CD14-positive monocyte (primary cell): ENCODE measurements at regions not wholly inside any gene's neighbourhood (a gene's known extent, or its start where the extent isn't known, plus 50 kb on each side); places are given as distances from the start of the nearest gene placed in this dataset.

Experiments used
- DNase-seq, 3 donors: peaks; one replicate each; pipeline ENCODE4 v3.0.0-alpha.2; 2011 to 2022
- H2AFZ ChIP-seq: 2 replicates; pipeline ENCODE4 v1.6.0; 2012; ENCODE audit warnings: mild to moderate bottlenecking, low read depth, low read length, inconsistent platforms; ENCODE audit not compliant: insufficient read depth, poor library complexity, severe bottlenecking
- H3K27ac ChIP-seq, 2 donors: 1 replicate in 1 of 2; 2 replicates in 1 of 2; pipeline ENCODE4 v1.5.1; 2012 to 2013; ENCODE audit warnings: low read length in 2 of 2, control low read depth in 1 of 2, inconsistent platforms in 1 of 2, low read depth in 1 of 2, mild to moderate bottlenecking in 1 of 2
- H3K27me3 ChIP-seq, 2 donors: one replicate each; pipeline versions ENCODE4 v1.6.0 to v1.6.1; 2011 to 2013; ENCODE audit warnings: low read length in 2 of 2; ENCODE audit not compliant: control insufficient read depth in 2 of 2, insufficient read depth in 2 of 2
- H3K36me3 ChIP-seq, 2 donors: replicated peaks in 1 of 2; 1 replicate in 1 of 2; 2 replicates in 1 of 2; pipeline versions ENCODE4 v1.5.1 to v1.6.1; 2012 to 2013; ENCODE audit warnings: low read length in 2 of 2, control low read depth in 1 of 2, inconsistent platforms in 1 of 2, mild to moderate bottlenecking in 1 of 2; ENCODE audit not compliant: insufficient read depth in 2 of 2, control insufficient read depth in 1 of 2
- H3K4me1 ChIP-seq, 2 donors: 1 replicate in 1 of 2; 2 replicates in 1 of 2; pipeline versions ENCODE4 v1.5.1 to v1.6.1; 2012 to 2013; ENCODE audit warnings: low read length in 2 of 2, control low read depth in 1 of 2, inconsistent platforms in 1 of 2, mild to moderate bottlenecking in 1 of 2, moderate library complexity in 1 of 2; ENCODE audit not compliant: insufficient read depth in 2 of 2, control insufficient read depth in 1 of 2
- H3K4me2 ChIP-seq: replicated peaks from 2 replicates; pipeline ENCODE3; 2012; ENCODE audit warnings: low read length, moderate library complexity, mild to moderate bottlenecking; ENCODE audit not compliant: poor library complexity, severe bottlenecking; ENCODE audit errors: extremely low read depth
- H3K4me3 ChIP-seq, 3 experiments: fragments of 200-600 bp in 1 of 3; sonication (generic) in 1 of 3; replicated peaks in 1 of 3; 1 replicate in 2 of 3; 2 replicates in 1 of 3; pipeline ENCODE4 v1.5.1; 2011 to 2013; ENCODE audit warnings: low read length in 3 of 3, mild to moderate bottlenecking in 3 of 3, control low read depth in 2 of 3, low read depth in 2 of 3, inconsistent platforms in 1 of 3, moderate library complexity in 1 of 3
- H3K79me2 ChIP-seq: 2 replicates; pipeline ENCODE4 v1.6.0; 2012; ENCODE audit warnings: mild to moderate bottlenecking, control low read depth, inconsistent platforms, low read length, moderate library complexity; ENCODE audit not compliant: insufficient read depth
- H3K9ac ChIP-seq: 2 replicates; pipeline ENCODE4 v1.6.0; 2017; ENCODE audit warnings: low read length, mild to moderate bottlenecking; ENCODE audit not compliant: insufficient read depth, poor library complexity, severe bottlenecking
- H3K9me3 ChIP-seq, 2 donors: replicated peaks in 1 of 2; 1 replicate in 1 of 2; 2 replicates in 1 of 2; pipeline versions ENCODE4 v1.5.1 to v1.6.1; 2012 to 2013; ENCODE audit warnings: low read length in 2 of 2, control low read depth in 1 of 2; ENCODE audit not compliant: control insufficient read depth in 1 of 2, insufficient read depth in 1 of 2
- H4K20me1 ChIP-seq: 2 replicates; pipeline ENCODE4 v1.6.0; 2012; ENCODE audit warnings: mild to moderate bottlenecking, low read length, control low read depth, moderate library complexity; ENCODE audit not compliant: insufficient read depth
- H3K27ac Mint-ChIP-seq, 7 donors: one replicate each; pipeline ENCODE4 v1.8.0; 2020; ENCODE audit warnings: mild to moderate bottlenecking in 7 of 7, mixed read lengths in 7 of 7, moderate library complexity in 6 of 7, inconsistent platforms in 2 of 7
- H3K27me3 Mint-ChIP-seq, 3 donors: one replicate each; pipeline ENCODE4 v1.8.0; 2021 to 2022; ENCODE audit warnings: low read depth in 3 of 3, mild to moderate bottlenecking in 3 of 3, mixed read lengths in 3 of 3, moderate library complexity in 3 of 3, inconsistent platforms in 1 of 3
- H3K36me3 Mint-ChIP-seq, 2 donors: one replicate each; pipeline ENCODE4 v1.8.0; 2020; ENCODE audit warnings: mixed read lengths in 2 of 2, inconsistent platforms in 1 of 2, mild to moderate bottlenecking in 1 of 2
- H3K4me1 Mint-ChIP-seq: one replicate; pipeline ENCODE4 v1.8.0; 2020; ENCODE audit warnings: mild to moderate bottlenecking, mixed read lengths
- H3K4me3 Mint-ChIP-seq, 2 donors: one replicate each; pipeline ENCODE4 v1.8.0; 2020; ENCODE audit warnings: mild to moderate bottlenecking in 2 of 2, mixed read lengths in 2 of 2, moderate library complexity in 1 of 2
- H3K9me3 Mint-ChIP-seq, 7 donors: one replicate each; pipeline ENCODE4 v1.8.0; 2020 to 2022; ENCODE audit warnings: mixed read lengths in 7 of 7, mild to moderate bottlenecking in 6 of 7, moderate library complexity in 6 of 7, inconsistent platforms in 2 of 7
- CTCF ChIP-seq: fragments of 200-600 bp; IDR thresholded peaks from one replicate; pipeline ENCODE4 v1.8.0; 2022; ENCODE audit warnings: antibody characterized with exemption, mild to moderate bottlenecking
- WGBS: methylation state at CpG from one replicate; pipeline ENCODE4 v1.1.5; 2013; ENCODE audit warnings: missing lambda C conversion rate; ENCODE audit not compliant: insufficient coverage; 5-methylcytosine and 5-hydroxymethylcytosine counted together
- intact Hi-C, 2 donors: fragments of 100-400 bp; cut with micrococcal nuclease; formaldehyde crosslinking; loops; one replicate each; pipeline versions ENCODE4 v1.15.0 to v1.15.1; 2023

- peaks cover 0 to 17% (median 8%) of the 10 kb centered on the region in 7 donors for H3K9me3 Mint-ChIP-seq
- H3K36me3 Mint-ChIP-seq: no peaks in the 10 kb centered on the region
- H3K4me3 ChIP-seq: no peak overlapping the region
- H3K4me3 Mint-ChIP-seq: no peak overlapping the region
- H2AFZ ChIP-seq: no peak overlapping the region
- no peaks in the 10 kb centered on the region for H4K20me1 ChIP-seq
- no peak overlapping the region for H3K27ac Mint-ChIP-seq
- no peaks in the 10 kb centered on the region for H3K79me2 ChIP-seq
- no peak for DNase-seq
- peaks cover 0 to 4% of the 10 kb centered on the region in 2 donors for H3K9me3 ChIP-seq
- intact Hi-C loops: no loop called here
- 97% methylated on average over 3 of the region's 5 CpGs for WGBS
- no peak overlapping the region for H3K27ac ChIP-seq
- no peaks in the 10 kb centered on the region for H3K27me3 ChIP-seq
- no peak overlapping the region for H3K9ac ChIP-seq
- no peak overlapping the region for H3K4me2 ChIP-seq
- no peaks in the 10 kb centered on the region for H3K4me1 ChIP-seq
- peaks cover 0 to 5% (median 0%) of the 10 kb centered on the region in 3 donors for H3K27me3 Mint-ChIP-seq
- no peaks in the 10 kb centered on the region for H3K36me3 ChIP-seq
- H3K4me1 Mint-ChIP-seq: no peaks in the 10 kb centered on the region
- no peak for TF ChIP-seq CTCF
Observed at GRCh38 chr4:127425851-127426250, 206.9 kb upstream of the INTU start.

- Mint-ChIP-seq H3K27ac (no peak overlapping the region), H3K4me1 (no peaks in the 10 kb centered on the region), H3K27me3 (peaks cover 0 to 5% (median 0%) of the 10 kb centered on the region in 3 donors), H3K9me3 (peaks cover 0 to 3% (median 1%) of the 10 kb centered on the region in 7 donors), H3K36me3 (no peaks in the 10 kb centered on the region), H3K4me3 (no peak overlapping the region)
- no peaks in the 10 kb centered on the region for H4K20me1 ChIP-seq
- TF ChIP-seq CTCF: no peak
- H3K79me2 ChIP-seq: no peaks in the 10 kb centered on the region
- no peaks in the 10 kb centered on the region for H3K27me3 ChIP-seq
- H2AFZ ChIP-seq: no peak overlapping the region
- intact Hi-C loops: no loop called here
- H3K9me3 ChIP-seq: no peaks in the 10 kb centered on the region
- H3K4me1 ChIP-seq: no peaks in the 10 kb centered on the region
- no peak overlapping the region for H3K4me3 ChIP-seq
- H3K27ac ChIP-seq: no peak overlapping the region
- DNase-seq: no peak
- no peaks in the 10 kb centered on the region for H3K36me3 ChIP-seq
- no peak overlapping the region for H3K9ac ChIP-seq
- no peak overlapping the region for H3K4me2 ChIP-seq
Observed at GRCh38 chr4:127441571-127441970, 191.2 kb upstream of the INTU start.
